HepG2 (cell line): ENCODE measurements at regions not wholly inside any gene's neighbourhood (a gene's known extent, or its start where the extent isn't known, plus 50 kb on each side); places are given as distances from the start of the nearest gene placed in this dataset.

Experiments
- ATAC-seq: fragments of 200-7000 bp; cut with Tn5 transposase; 3 replicates; pipeline ENCODE4 v1.9.1; 2020; ENCODE audit warnings: mild to moderate bottlenecking, moderate library complexity
- BruUV-seq: library from RNA; stranded (reverse); fragments of 400-500 nt; replicated peaks from 2 replicates; lab custom pipeline; 2021; lab: Mats Ljungman, UMichigan
- CTCF ChIA-PET: fragments of 300-600 bp; formaldehyde crosslinking; extraction: SDS; loops from one replicate; lab custom pipeline; 2021; ENCODE audit warnings: low total read pairs, inconsistent platforms, low intra/inter-chr PET ratio; lab: Yijun Ruan, JAX
- POLR2A ChIA-PET: fragments of 350-600 bp; sonication (Branson Sonifier 250); formaldehyde crosslinking; loops from one replicate; lab custom pipeline; 2020; ENCODE audit warnings: antibody characterized with exemption, inconsistent platforms; lab: Yijun Ruan, JAX
- DNase-seq: peaks from one replicate; pipeline ENCODE4 v3.0.0-alpha.2; 2015; ENCODE audit warnings: low spot score
- FAIRE-seq: peaks from 3 replicates; lab custom pipeline; 2011; peaks lifted over from hg19 to GRCh38; lab: Jason Lieb, UNC
- H2AFZ ChIP-seq: one replicate; pipeline ENCODE4 v1.6.1; 2011; ENCODE audit warnings: low read length, inconsistent platforms
- H3K27ac ChIP-seq: fragments of 300-600 bp; 3 replicates; pipeline ENCODE4 v1.8.0; 2011; ENCODE audit warnings: mixed run types, mild to moderate bottlenecking, mixed read lengths, low read length, inconsistent platforms; ENCODE audit not compliant: insufficient read depth; ENCODE audit errors: extremely low read length
- H3K27me3 ChIP-seq, 2 experiments: fragments of 200-600 bp in 1 of 2; 2 replicates in 1 of 2; 3 replicates in 1 of 2; pipeline versions ENCODE4 v1.6.0 to v1.8.0; 2011; ENCODE audit warnings: low read length in 2 of 2, mild to moderate bottlenecking in 2 of 2, moderate library complexity in 2 of 2, inconsistent platforms in 1 of 2; ENCODE audit not compliant: insufficient read depth in 2 of 2, control insufficient read depth in 1 of 2
- H3K36me3 ChIP-seq, 2 experiments: fragments of 200-600 bp in 1 of 2; replicated peaks in 1 of 2; 2 replicates in 1 of 2; 3 replicates in 1 of 2; pipeline versions ENCODE4 v1.5.1 to v1.8.0; 2011; ENCODE audit warnings: low read length in 2 of 2, inconsistent platforms in 1 of 2; ENCODE audit not compliant: insufficient read depth in 2 of 2, control insufficient read depth in 1 of 2
- H3K4me1 ChIP-seq: 2 replicates; pipeline ENCODE4 v1.5.1; 2012; ENCODE audit warnings: low read length, inconsistent platforms; ENCODE audit not compliant: insufficient read depth
- H3K4me2 ChIP-seq: 2 replicates; pipeline ENCODE4 v1.6.0; 2011; ENCODE audit warnings: low read depth, low read length, inconsistent platforms
- H3K4me3 ChIP-seq, 3 experiments: fragments of 200-600 bp in 1 of 3; sonication (generic), shearing (Covaris generic) in 1 of 3; replicated peaks in 1 of 3; 2 replicates each; pipeline ENCODE4 v1.5.1; 2011 to 2016; ENCODE audit warnings: low read length in 3 of 3, inconsistent platforms in 2 of 3, low read depth in 2 of 3, mild to moderate bottlenecking in 2 of 3, control low read depth in 1 of 3, mixed read lengths in 1 of 3; ENCODE audit not compliant: insufficient read depth in 1 of 3
- H3K79me2 ChIP-seq: one replicate; pipeline ENCODE4 v1.6.1; 2011; ENCODE audit warnings: low read length, inconsistent platforms; ENCODE audit not compliant: insufficient read depth
- H3K9ac ChIP-seq: 2 replicates; pipeline ENCODE4 v1.6.0; 2011; ENCODE audit warnings: mild to moderate bottlenecking, low read depth, low read length, inconsistent platforms; ENCODE audit not compliant: insufficient read depth
- H3K9me3 ChIP-seq: 2 replicates; pipeline ENCODE4 v1.5.1; 2012; ENCODE audit warnings: mild to moderate bottlenecking, low read length
- H4K20me1 ChIP-seq: 2 replicates; pipeline ENCODE4 v1.6.0; 2011; ENCODE audit warnings: inconsistent platforms, mild to moderate bottlenecking, low read length, moderate library complexity; ENCODE audit not compliant: insufficient read depth
- AGO1 ChIP-seq: fragments of 200-400 bp; formaldehyde crosslinking; IDR thresholded peaks from 2 replicates; pipeline ENCODE4 v1.6.1; 2017; ENCODE audit warnings: mild to moderate bottlenecking, low read depth, low read length, moderate library complexity; ENCODE audit not compliant: poor library complexity, severe bottlenecking
- ATF7 ChIP-seq, 2 experiments: fragments of 450-650 bp in 1 of 2; sonication (generic) in 1 of 2; formaldehyde crosslinking in 1 of 2; IDR thresholded peaks; 2 replicates each; pipeline versions ENCODE4 v1.4.0 to v1.6.1; 2016 to 2020; ENCODE audit warnings: antibody characterized with exemption in 1 of 2, mild to moderate bottlenecking in 1 of 2, missing genetic modification reagents in 1 of 2
- SMC3 ChIP-seq: IDR thresholded peaks from 2 replicates; pipeline ENCODE4 v1.6.1; 2011; ENCODE audit warnings: low read length, improper control_type of control experiment
- SYNCRIP ChIP-seq: fragments of 200-400 bp; formaldehyde crosslinking; IDR thresholded peaks from 2 replicates; pipeline ENCODE4 v1.6.1; 2018; ENCODE audit warnings: mild to moderate bottlenecking, low read depth, low read length; ENCODE audit not compliant: insufficient read depth
- ZNF296 ChIP-seq: sonication (generic); formaldehyde crosslinking; conservative IDR thresholded peaks from 2 replicates; pipeline ENCODE4 v1.5.0; 2020; ENCODE audit warnings: mild to moderate bottlenecking, missing genetic modification reagents
- ZNF572 ChIP-seq: sonication (generic); formaldehyde crosslinking; IDR thresholded peaks from 2 replicates; pipeline ENCODE4 v1.5.1; 2020; ENCODE audit warnings: mild to moderate bottlenecking, missing genetic modification reagents
- ZNF709 ChIP-seq: sonication (generic); formaldehyde crosslinking; IDR thresholded peaks from 2 replicates; pipeline ENCODE4 v1.5.0; 2020; ENCODE audit warnings: mild to moderate bottlenecking, missing genetic modification reagents
- WGBS: methylation state at CpG from one replicate; pipeline ENCODE4 v1.1.6; 2017; ENCODE audit warnings: low lambda C conversion rate; 5-methylcytosine and 5-hydroxymethylcytosine counted together
- in situ Hi-C: cut with HindIII; loops from 2 replicates; pipeline ENCODE4 v1.10.0; 2017; ENCODE audit warnings: low pct_unique_long_range_greater_than_20kb; ENCODE audit not compliant: extremely low pct_ligation_motif_present
- intact Hi-C: fragments of 100-400 bp; cut with micrococcal nuclease; formaldehyde crosslinking; loops from one replicate; pipeline ENCODE4 v1.10.0; 2022; ENCODE audit not compliant: unreplicated experiment
- TF ChIP-seq, protein P1 (sequence below): sonication (generic); formaldehyde crosslinking; IDR thresholded peaks from 2 replicates; pipeline ENCODE4 v1.4.0; 2020; ENCODE audit warnings: missing genetic modification reagents; ENCODE audit errors: not compliant biosample characterization

DNA sequence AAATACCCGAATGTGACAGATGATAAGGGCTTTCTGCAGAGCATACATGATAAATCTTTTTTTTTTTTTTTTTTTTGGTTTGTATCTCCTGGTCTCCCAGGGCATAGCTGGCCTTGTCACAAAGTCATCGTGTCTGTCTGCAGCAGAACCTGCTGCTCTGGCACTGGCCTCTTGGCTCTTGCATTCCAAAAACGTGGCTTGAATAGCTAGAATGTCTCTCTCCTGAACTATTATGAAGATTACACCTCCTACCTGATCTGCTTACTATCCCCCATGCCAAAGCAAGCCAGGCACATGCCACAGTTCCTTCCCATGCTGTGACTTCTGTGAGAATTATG is 50.4 kb upstream of the SCRG1 start:
- in situ Hi-C loops, result no loop called here
- Histone ChIP-seq H3K9me3 (no peaks in the 10 kb centered on the region), H3K4me3 (no peak overlapping the region), H3K4me1 (no peaks in the 10 kb centered on the region), H2AFZ (no peak overlapping the region), H3K4me2 (no peak overlapping the region), H3K9ac (no peak overlapping the region), H4K20me1 (no peaks in the 10 kb centered on the region), H3K27ac (no peak overlapping the region), H3K36me3 (no peaks in the 10 kb centered on the region), H3K27me3 (no peaks in the 10 kb centered on the region), H3K79me2 (no peaks in the 10 kb centered on the region)
- ATAC-seq (no peak), FAIRE-seq (no peak), DNase-seq (no peak)
- CTCF ChIA-PET, result no interaction called here
- POLR2A ChIA-PET, result no interaction called here
- TF ChIP-seq ZNF709 (CRISPR knock-in tag), result no peak
- TF ChIP-seq ZNF572 (CRISPR knock-in tag), result no peak
- TF ChIP-seq, protein P1, sequence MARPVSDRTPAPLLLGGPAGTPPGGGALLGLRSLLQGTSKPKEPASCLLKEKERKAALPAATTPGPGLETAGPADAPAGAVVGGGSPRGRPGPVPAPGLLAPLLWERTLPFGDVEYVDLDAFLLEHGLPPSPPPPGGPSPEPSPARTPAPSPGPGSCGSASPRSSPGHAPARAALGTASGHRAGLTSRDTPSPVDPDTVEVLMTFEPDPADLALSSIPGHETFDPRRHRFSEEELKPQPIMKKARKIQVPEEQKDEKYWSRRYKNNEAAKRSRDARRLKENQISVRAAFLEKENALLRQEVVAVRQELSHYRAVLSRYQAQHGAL (CRISPR knock-in tag), result no peak
- 9% methylated on average over 3 of the region's 3 CpGs for WGBS
- intact Hi-C loops, result no loop called here
- no TSS peak for BruUV-seq

DNA sequence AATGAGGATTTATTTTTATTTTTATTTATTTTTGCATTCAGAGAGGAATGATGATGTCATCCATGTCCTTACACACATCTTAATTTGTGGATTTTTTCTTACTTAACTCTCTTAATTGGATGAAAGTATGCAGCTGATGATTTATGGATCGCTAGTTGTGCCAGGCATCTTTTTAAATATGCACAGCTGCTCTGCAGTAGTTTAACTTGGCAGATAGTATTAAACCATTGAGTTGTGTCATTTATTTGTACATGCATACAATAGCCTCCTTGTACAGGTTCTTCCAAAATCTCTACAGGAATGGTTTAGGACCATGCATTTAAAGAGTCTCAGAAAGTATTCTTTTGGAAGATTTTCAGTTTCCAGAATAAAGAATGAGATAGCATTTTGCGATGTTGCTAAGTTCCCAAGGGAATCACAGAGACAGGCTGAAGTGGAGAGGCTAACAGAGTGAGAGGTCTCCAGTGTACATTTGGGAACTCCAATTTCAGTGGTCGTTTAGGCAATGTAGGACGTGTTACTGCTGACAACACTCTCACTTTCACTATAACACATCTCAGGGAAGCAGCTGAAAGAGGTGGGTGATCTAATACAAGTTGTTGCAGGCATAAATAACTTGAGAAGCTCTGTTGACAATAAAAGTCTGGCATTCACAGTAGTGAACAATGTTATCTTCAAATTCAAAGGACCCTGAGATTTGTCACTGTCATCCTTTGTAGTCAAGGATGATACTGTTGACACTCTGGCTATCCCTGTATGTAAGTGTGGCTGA is 49.9 kb upstream of the SCRG1 start:
- H3K4me1 ChIP-seq, result no peaks in the 10 kb centered on the region
- no peak overlapping the region for H3K9ac ChIP-seq
- no peak for ATAC-seq
- FAIRE-seq, result no peak
- no peak overlapping the region for H2AFZ ChIP-seq
- no peaks in the 10 kb centered on the region for H3K36me3 ChIP-seq
- ChIA-PET CTCF (no interaction called here), POLR2A (no interaction called here)
- no peaks in the 10 kb centered on the region for H3K9me3 ChIP-seq
- 5% methylated on average over 4 of the region's 4 CpGs for WGBS
- in situ Hi-C loops (no loop called here), intact Hi-C loops (no loop called here)
- DNase-seq, result no peak
- no peaks in the 10 kb centered on the region for H3K27me3 ChIP-seq
- H3K79me2 ChIP-seq, result no peaks in the 10 kb centered on the region
- H4K20me1 ChIP-seq, result no peaks in the 10 kb centered on the region
- no peak for TF ChIP-seq SYNCRIP
- TF ChIP-seq SMC3, result no peak
- TF ChIP-seq ZNF296 (CRISPR knock-in tag), result no peak
- TF ChIP-seq ATF7 (IDR thresholded peaks at IDR 0.05), result peak; percentile 90
- no peak for TF ChIP-seq ATF7 (CRISPR knock-in tag; IDR thresholded peaks at IDR 0.05)
- TF ChIP-seq AGO1, result no peak
- no peak overlapping the region for H3K4me2 ChIP-seq
- BruUV-seq, result no TSS peak
- no peak overlapping the region for H3K4me3 ChIP-seq
- no peak overlapping the region for H3K27ac ChIP-seq
